ENCODE measurements at regions not wholly inside any gene's neighbourhood (a gene's known extent, or its start where the extent isn't known, plus 50 kb on each side); places are given as distances from the start of the nearest gene placed in this dataset.

DNA sequence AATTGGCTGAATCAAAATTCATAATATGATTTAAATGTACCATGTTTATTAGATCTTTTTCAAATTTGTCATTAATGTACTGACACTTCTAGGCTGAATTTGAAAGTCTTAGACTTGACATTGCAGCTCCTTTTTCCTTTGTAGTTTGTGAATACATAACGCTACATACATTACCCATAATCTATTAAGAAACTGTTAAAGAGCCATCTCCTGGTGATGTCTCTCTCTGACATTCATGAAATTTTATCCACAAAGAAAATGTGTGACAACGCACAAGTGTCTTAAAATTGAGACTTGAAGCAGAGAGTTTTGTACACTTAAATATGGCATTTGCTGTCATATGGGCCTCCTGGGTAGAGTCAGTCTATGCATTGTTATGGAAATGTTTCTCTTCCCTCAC, 320.2 kb upstream of the ARGLU1 start:
- H4K8ac ChIP-seq (replicated peaks; ENCODE audit: insufficient read length, low read depth, low read length): no peak overlapping the region
- peaks cover 20 to 27% of the 10 kb centered on the region in 2 experiments for H3K9me3 Mint-ChIP-seq
- H3K27me3 ChIP-seq (ENCODE audit: insufficient read depth, low read length): no peaks in the 10 kb centered on the region
- no peak overlapping the region for H3K56ac ChIP-seq (ENCODE audit: insufficient read length, low read depth, low read length)
- H3K14ac ChIP-seq (ENCODE audit: insufficient read depth, low read length): no peak overlapping the region
- no peak overlapping the region for H2AK5ac ChIP-seq (ENCODE audit: insufficient read length, low read length)
- no peaks in the 10 kb centered on the region for H3K23me2 ChIP-seq (ENCODE audit: insufficient read length, low read depth, low read length, poor library complexity, severe bottlenecking)
- no peak overlapping the region for H3K27ac Mint-ChIP-seq
- DNase-seq: no peak
- no peak overlapping the region for H3K23ac ChIP-seq (ENCODE audit: insufficient read length, low read depth, low read length)
- H3K79me1 ChIP-seq (ENCODE audit: insufficient read depth, low read depth, low read length, poor library complexity, severe bottlenecking): no peaks in the 10 kb centered on the region
- no peak overlapping the region for H3K27ac ChIP-seq (ENCODE audit: insufficient read length, low read depth, low read length)
- H2BK120ac ChIP-seq (ENCODE audit: low read depth, low read length, poor library complexity, severe bottlenecking): no peak overlapping the region
- peaks cover 12 to 46% (median 17%) of the 10 kb centered on the region in 3 experiments for H3K36me3 Mint-ChIP-seq (ENCODE audit: insufficient read depth in 1 of 3, low read depth in 3 of 3)
- H2BK12ac ChIP-seq (ENCODE audit: insufficient read length, low read depth, low read length): no peak overlapping the region
- no peak overlapping the region for H3T11ph ChIP-seq (ENCODE audit: low read length)
- no CpG with 5 or more reads among the region's 2 CpGs for WGBS (ENCODE audit: extremely low coverage, insufficient read length, low lambda C conversion rate)
- no peaks in the 10 kb centered on the region for H4K20me1 ChIP-seq (ENCODE audit: control insufficient read depth, insufficient read depth, insufficient read length)
- no peak overlapping the region for H3K4me3 Mint-ChIP-seq
- no peak overlapping the region for H3K4me2 ChIP-seq (ENCODE audit: insufficient read depth, insufficient read length, low read length)
- peaks cover 10% of the 10 kb centered on the region for H3K9me3 ChIP-seq (ENCODE audit: control insufficient read depth, low read depth, low read length)
- H2BK15ac ChIP-seq (ENCODE audit: low read depth, low read length): no peak overlapping the region
- H3K27me3 Mint-ChIP-seq (ENCODE audit: low read depth): no peaks in the 10 kb centered on the region; the same call in 1 of the 2 replicates
- H4K5ac ChIP-seq (ENCODE audit: insufficient read length, low read depth, low read length): no peak overlapping the region
- no peaks in the 10 kb centered on the region for H3K79me2 ChIP-seq (ENCODE audit: insufficient read depth, low read length)
- H4K91ac ChIP-seq (ENCODE audit: insufficient read length, low read depth, low read length): no peak overlapping the region
- H3K4ac ChIP-seq (ENCODE audit: low read depth, low read length): no peak overlapping the region
- no peak overlapping the region for H2BK20ac ChIP-seq (ENCODE audit: low read depth, low read length, poor library complexity, severe bottlenecking)
- H2AFZ ChIP-seq (ENCODE audit: low read length): no peak overlapping the region
- peaks cover 13 to 14% of the 10 kb centered on the region in 2 experiments for H3K4me1 Mint-ChIP-seq
- no peaks in the 10 kb centered on the region for H3K4me1 ChIP-seq (ENCODE audit: insufficient read depth, low read length)
- H2BK5ac ChIP-seq (ENCODE audit: insufficient read length, low read length): no peak overlapping the region
- H3K18ac ChIP-seq (ENCODE audit: insufficient read length, low read depth, low read length): no peak overlapping the region
- TF ChIP-seq, protein P1, sequence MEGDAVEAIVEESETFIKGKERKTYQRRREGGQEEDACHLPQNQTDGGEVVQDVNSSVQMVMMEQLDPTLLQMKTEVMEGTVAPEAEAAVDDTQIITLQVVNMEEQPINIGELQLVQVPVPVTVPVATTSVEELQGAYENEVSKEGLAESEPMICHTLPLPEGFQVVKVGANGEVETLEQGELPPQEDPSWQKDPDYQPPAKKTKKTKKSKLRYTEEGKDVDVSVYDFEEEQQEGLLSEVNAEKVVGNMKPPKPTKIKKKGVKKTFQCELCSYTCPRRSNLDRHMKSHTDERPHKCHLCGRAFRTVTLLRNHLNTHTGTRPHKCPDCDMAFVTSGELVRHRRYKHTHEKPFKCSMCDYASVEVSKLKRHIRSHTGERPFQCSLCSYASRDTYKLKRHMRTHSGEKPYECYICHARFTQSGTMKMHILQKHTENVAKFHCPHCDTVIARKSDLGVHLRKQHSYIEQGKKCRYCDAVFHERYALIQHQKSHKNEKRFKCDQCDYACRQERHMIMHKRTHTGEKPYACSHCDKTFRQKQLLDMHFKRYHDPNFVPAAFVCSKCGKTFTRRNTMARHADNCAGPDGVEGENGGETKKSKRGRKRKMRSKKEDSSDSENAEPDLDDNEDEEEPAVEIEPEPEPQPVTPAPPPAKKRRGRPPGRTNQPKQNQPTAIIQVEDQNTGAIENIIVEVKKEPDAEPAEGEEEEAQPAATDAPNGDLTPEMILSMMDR (conservative IDR thresholded peaks at IDR 0.05): no peak
- H3K9ac ChIP-seq (ENCODE audit: extremely low read depth, insufficient read length, low read length): no peak overlapping the region

All from H9 (cell line).